HFF-Myc (cell line): ENCODE measurements at regions not wholly inside any gene's neighbourhood (a gene's known extent, or its start where the extent isn't known, plus 50 kb on each side); places are given as distances from the start of the nearest gene placed in this dataset.

Source experiments
- DNase-seq: peaks from one replicate; pipeline ENCODE4 v3.0.0-alpha.2; 2011; ENCODE audit warnings: low read depth; ENCODE audit errors: extremely low read depth
- H3K4me3 ChIP-seq: replicated peaks from 2 replicates; pipeline ENCODE4 v1.5.1; 2011; ENCODE audit warnings: low read depth, mild to moderate bottlenecking, control low read depth, low read length
- CTCF ChIP-seq: IDR thresholded peaks from 2 replicates; pipeline ENCODE4 v1.5.1; 2012; ENCODE audit warnings: mild to moderate bottlenecking, low read depth, low read length, control low read depth; ENCODE audit errors: missing control alignments

DNA sequence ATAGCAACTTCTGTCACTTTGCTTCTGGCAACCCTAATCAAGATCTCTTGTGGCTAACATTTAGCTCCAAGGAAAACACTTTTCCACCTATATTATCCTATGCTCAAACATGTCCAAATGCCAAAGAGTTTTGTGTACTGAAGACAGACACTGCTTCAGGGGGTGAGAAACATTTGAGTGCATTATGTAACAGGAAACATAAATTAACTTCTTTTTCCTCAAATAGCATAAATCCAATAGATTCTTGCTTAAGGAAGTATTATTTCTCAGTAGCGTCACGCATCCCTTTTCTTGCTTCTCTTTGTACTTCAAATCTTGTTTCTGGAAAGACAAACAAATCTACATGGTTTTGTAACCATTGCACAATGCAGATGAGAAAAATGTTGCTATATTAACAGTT lies 839.1 kb downstream of the GLUD2 start:
- H3K4me3 ChIP-seq, result no peak overlapping the region
- no peak for TF ChIP-seq CTCF
- no peak for DNase-seq

DNA sequence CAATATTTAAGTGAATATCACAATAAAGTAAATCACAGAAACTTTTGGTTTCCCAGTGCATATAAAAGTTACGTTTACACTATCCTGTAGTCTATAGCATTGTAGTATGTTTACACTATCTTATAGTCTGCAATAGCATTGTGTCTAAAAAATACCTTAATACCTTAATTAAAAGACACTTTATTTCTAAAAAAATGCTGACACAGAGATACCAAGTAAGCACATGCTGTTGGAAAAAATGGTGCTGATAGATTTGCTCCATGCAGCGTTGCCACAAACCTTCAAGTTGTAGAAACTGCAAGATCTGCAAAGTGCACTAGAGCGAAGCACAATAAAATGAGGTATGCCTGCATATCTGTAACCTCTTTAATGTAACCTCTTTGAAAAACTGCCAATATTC lies 847.3 kb downstream of the GLUD2 start:
- no peak for TF ChIP-seq CTCF
- no peak for DNase-seq
- H3K4me3 ChIP-seq, result no peak overlapping the region

GRCh38 chrX:121902463-121902862 lies 855.1 kb downstream of the GLUD2 start:
- no peak for DNase-seq
- H3K4me3 ChIP-seq, result no peak overlapping the region
- TF ChIP-seq CTCF, result no peak

GRCh38 chrX:121903961-121904360 lies 856.6 kb downstream of the GLUD2 start:
- H3K4me3 ChIP-seq, result no peak overlapping the region
- TF ChIP-seq CTCF, result no peak
- no peak for DNase-seq

GRCh38 chrX:121921258-121921657 lies 873.8 kb downstream of the GLUD2 start:
- no peak for TF ChIP-seq CTCF
- DNase-seq, result no peak
- H3K4me3 ChIP-seq, result no peak overlapping the region

DNA sequence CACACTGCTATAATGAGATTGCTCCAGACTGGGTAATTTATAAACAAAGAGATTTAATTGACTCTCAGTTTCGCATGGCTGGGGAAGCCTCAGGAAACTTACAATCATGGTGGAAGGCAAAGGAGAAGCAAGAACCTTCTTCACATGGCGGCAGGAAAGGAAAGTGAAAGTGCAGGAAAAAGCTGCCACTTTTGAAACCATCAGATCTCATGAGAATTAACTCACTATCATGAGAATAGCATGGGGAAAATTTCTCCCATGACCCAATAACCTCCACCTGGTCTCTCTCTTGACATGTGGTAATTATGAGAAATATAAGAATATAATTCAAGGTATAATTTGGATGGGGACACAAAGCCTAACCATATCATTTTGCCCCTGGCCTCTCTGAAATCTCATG lies 884.2 kb downstream of the GLUD2 start:
- TF ChIP-seq CTCF, result no peak
- no peak overlapping the region for H3K4me3 ChIP-seq
- DNase-seq, result no peak

- no peak overlapping the region for H3K4me3 ChIP-seq
- TF ChIP-seq CTCF, result no peak
- no peak for DNase-seq
Measured at GRCh38 chrX:121932688-121933087, 885.3 kb downstream of the GLUD2 start.
